ENCODE measurements at regions not wholly inside any gene's neighbourhood (a gene's known extent, or its start where the extent isn't known, plus 50 kb on each side); places are given as distances from the start of the nearest gene placed in this dataset.
"Not testable (repeated sequence)": the region's sequence is repeated elsewhere in the genome, so short reads cannot be mapped to it uniquely, and the experiment has no call there.

DNA sequence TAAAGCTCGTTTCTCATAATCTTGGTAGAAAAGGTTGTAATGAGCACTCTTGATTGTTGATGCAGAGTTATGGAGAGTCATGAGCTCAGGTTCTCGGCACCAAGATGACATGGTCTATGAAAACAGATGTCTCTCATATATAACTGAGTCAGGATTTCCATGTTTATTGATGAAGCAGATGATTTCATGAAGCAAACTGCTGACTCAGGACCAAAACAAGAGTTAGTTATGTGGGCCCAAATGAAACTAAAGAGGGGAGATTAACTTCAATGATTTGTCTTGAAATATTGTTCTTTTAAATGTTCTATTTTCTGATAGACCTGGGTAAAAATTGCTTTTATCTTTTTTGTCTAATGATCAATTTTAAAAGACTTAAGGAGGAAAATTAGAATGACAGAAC, 258.6 kb upstream of the CTNND2 start:
- TF ChIP-seq, protein P1, sequence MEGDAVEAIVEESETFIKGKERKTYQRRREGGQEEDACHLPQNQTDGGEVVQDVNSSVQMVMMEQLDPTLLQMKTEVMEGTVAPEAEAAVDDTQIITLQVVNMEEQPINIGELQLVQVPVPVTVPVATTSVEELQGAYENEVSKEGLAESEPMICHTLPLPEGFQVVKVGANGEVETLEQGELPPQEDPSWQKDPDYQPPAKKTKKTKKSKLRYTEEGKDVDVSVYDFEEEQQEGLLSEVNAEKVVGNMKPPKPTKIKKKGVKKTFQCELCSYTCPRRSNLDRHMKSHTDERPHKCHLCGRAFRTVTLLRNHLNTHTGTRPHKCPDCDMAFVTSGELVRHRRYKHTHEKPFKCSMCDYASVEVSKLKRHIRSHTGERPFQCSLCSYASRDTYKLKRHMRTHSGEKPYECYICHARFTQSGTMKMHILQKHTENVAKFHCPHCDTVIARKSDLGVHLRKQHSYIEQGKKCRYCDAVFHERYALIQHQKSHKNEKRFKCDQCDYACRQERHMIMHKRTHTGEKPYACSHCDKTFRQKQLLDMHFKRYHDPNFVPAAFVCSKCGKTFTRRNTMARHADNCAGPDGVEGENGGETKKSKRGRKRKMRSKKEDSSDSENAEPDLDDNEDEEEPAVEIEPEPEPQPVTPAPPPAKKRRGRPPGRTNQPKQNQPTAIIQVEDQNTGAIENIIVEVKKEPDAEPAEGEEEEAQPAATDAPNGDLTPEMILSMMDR (conservative IDR thresholded peaks at IDR 0.05; ENCODE audit: low read depth, low read length) = no peak
- no peak for DNase-seq (ENCODE audit: low read depth)
- H3K4me3 ChIP-seq (ENCODE audit: low read depth, low read length) = no peak overlapping the region

DNA sequence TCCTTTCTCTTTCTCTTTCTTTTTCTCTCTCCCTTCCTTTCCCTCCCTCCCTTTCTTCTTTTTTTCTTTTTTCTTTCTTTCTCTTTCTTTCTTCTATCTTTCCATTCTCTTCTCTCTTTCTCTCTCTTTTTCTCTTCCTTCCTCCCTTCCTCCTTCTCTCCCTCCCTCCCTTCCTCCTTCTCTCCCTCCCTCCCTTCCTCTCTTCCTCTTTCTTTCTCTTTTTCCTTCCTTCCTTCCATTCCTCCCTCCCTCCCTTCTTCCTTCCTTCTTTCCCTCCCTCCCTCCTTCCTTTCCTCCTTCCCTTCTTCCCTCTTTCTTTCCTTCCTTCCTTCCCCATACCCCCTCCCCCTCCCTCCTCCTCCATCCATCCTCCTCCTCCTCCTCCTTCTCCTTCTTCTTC, 243.3 kb upstream of the CTNND2 start:
- TF ChIP-seq, protein P1 (conservative IDR thresholded peaks at IDR 0.05; ENCODE audit: low read depth, low read length) = no peak
- no peak overlapping the region for H3K4me3 ChIP-seq (ENCODE audit: low read depth, low read length)

GRCh38 chr5:12141496-12141895, 237.2 kb upstream of the CTNND2 start:
- TF ChIP-seq, protein P1 (conservative IDR thresholded peaks at IDR 0.05; ENCODE audit: low read depth, low read length) = no peak
- H3K4me3 ChIP-seq (ENCODE audit: low read depth, low read length) = no peak overlapping the region
- no peak for DNase-seq (ENCODE audit: low read depth)

More for the DNA sequence above, 243.3 kb upstream of the CTNND2 start:
- no peak for DNase-seq (ENCODE audit: low read depth)

GRCh38 chr5:12133520-12133919, 229.3 kb upstream of the CTNND2 start:
- TF ChIP-seq, protein P1 (conservative IDR thresholded peaks at IDR 0.05; ENCODE audit: low read depth, low read length) = no peak
- H3K4me3 ChIP-seq (ENCODE audit: low read depth, low read length) = no peak overlapping the region
- no peak for DNase-seq (ENCODE audit: low read depth)

- not testable (repeated sequence) for DNase-seq (ENCODE audit: low read depth)
These were observed 226.8 kb upstream of the CTNND2 start for GRCh38 chr5:12131020-12131419.

GRCh38 chr5:12125895-12126294, 221.6 kb upstream of the CTNND2 start:
- TF ChIP-seq, protein P1 (conservative IDR thresholded peaks at IDR 0.05; ENCODE audit: low read depth, low read length) = no peak
- no peak for DNase-seq (ENCODE audit: low read depth)
- no peak overlapping the region for H3K4me3 ChIP-seq (ENCODE audit: low read depth, low read length)

More at GRCh38 chr5:12131020-12131419, 226.8 kb upstream of the CTNND2 start:
- H3K4me3 ChIP-seq (ENCODE audit: low read depth, low read length) = not testable (repeated sequence)

DNA sequence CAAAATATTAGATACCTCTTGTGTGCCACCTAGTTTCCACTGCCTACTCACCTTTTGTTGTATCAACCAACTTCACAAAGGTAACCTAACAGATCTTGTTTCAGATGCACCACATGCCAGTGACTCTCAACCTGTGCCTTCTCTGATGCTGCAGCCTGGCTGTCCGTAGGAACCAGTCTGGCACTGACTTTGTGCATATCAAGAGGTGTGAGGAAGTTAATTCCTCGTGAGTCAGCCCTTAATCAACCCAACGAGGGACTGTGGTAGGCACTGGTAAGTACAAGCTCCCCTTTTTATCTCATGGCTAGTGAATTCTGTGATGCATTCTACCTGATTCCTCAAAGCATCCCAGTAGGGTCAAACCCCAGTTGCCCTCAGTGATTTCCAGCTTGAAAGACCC, 215.4 kb upstream of the CTNND2 start:
- TF ChIP-seq, protein P1 (conservative IDR thresholded peaks at IDR 0.05; ENCODE audit: low read depth, low read length) = no peak
- DNase-seq (ENCODE audit: low read depth) = no peak
- no peak overlapping the region for H3K4me3 ChIP-seq (ENCODE audit: low read depth, low read length)

DNA sequence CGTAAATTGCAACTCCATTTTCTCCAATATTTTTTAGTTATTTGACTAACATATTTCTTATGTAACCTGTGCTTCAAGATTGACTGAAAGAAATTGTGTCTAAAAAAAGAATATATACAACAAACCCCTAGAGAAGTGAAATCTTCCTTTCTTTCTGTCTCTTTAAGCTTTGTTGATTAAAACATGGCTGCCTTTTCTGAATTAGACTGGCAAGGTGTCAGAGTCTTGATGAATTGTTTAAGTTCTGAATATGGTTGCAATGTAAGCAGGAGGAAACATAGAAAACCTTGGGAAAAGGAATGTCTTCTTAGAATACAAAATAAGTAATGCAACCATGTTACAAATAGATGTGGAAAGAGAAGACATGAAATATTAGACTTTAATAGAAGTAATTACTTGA, 209.8 kb upstream of the CTNND2 start:
- TF ChIP-seq, protein P1 (conservative IDR thresholded peaks at IDR 0.05; ENCODE audit: low read depth, low read length) = no peak
- H3K4me3 ChIP-seq (ENCODE audit: low read depth, low read length) = no peak overlapping the region
- DNase-seq (ENCODE audit: low read depth) = no peak
